IMR-90 (cell line): ENCODE measurements at regions not wholly inside any gene's neighbourhood (a gene's known extent, or its start where the extent isn't known, plus 50 kb on each side); places are given as distances from the start of the nearest gene placed in this dataset.

Source experiments
- ATAC-seq: fragments of 200-7000 bp; cut with Tn5 transposase; 2 replicates; pipeline ENCODE4 v1.9.1; 2020; ENCODE audit warnings: low read depth, mild to moderate bottlenecking, moderate library complexity
- BruUV-seq: library from RNA; stranded (reverse); fragments of 400-500 nt; replicated peaks from 2 replicates; lab custom pipeline; 2021; lab: Mats Ljungman, UMichigan
- CTCF ChIA-PET: fragments of 300-600 bp; formaldehyde crosslinking; extraction: SDS; loops from one replicate; lab custom pipeline; 2021; ENCODE audit warnings: antibody characterized with exemption; lab: Yijun Ruan, JAX
- POLR2A ChIA-PET: fragments of 300-600 bp; sonication (Branson Sonifier 250); formaldehyde crosslinking; loops from one replicate; lab custom pipeline; 2022; ENCODE audit warnings: antibody characterized with exemption; ENCODE audit not compliant: unreplicated experiment; lab: Charles Lee
- DNase-seq: peaks from one replicate; pipeline ENCODE4 v3.0.0; 2013
- H2AFZ ChIP-seq: replicated peaks from 2 replicates; pipeline ENCODE3; 2013; ENCODE audit warnings: low read length, mild to moderate bottlenecking; ENCODE audit not compliant: poor library complexity
- H2AK5ac ChIP-seq: 2 replicates; pipeline ENCODE4 v1.6.1; 2013; ENCODE audit warnings: low read depth, low read length, inconsistent platforms
- H2AK9ac ChIP-seq: replicated peaks from 2 replicates; pipeline ENCODE3; 2013; ENCODE audit warnings: mild to moderate bottlenecking, low read depth, low read length, moderate library complexity; ENCODE audit not compliant: poor library complexity
- H2BK120ac ChIP-seq: 2 replicates; pipeline ENCODE4 v1.6.1; 2013; ENCODE audit warnings: low read depth, low read length, inconsistent platforms
- H2BK15ac ChIP-seq: 3 replicates; pipeline ENCODE4 v1.6.1; 2013; ENCODE audit warnings: low read depth, low read length, inconsistent platforms
- H2BK20ac ChIP-seq: 2 replicates; pipeline ENCODE4 v1.6.1; 2013; ENCODE audit warnings: low read depth, mild to moderate bottlenecking, inconsistent platforms, low read length, moderate library complexity
- H2BK5ac ChIP-seq: 2 replicates; pipeline ENCODE4 v1.6.1; 2013; ENCODE audit warnings: mild to moderate bottlenecking, low read depth, low read length, inconsistent platforms; ENCODE audit not compliant: poor library complexity, severe bottlenecking
- H3K14ac ChIP-seq: replicated peaks from 2 replicates; pipeline ENCODE4 v1.6.1; 2013; ENCODE audit warnings: low read depth, low read length, inconsistent platforms
- H3K18ac ChIP-seq: 2 replicates; pipeline ENCODE4 v1.6.1; 2013; ENCODE audit warnings: low read depth, low read length, control low read depth
- H3K23ac ChIP-seq: 2 replicates; pipeline ENCODE4 v1.6.1; 2013; ENCODE audit warnings: low read depth, low read length, inconsistent platforms
- H3K27ac ChIP-seq: 2 replicates; pipeline ENCODE4 v1.5.1; 2013; ENCODE audit warnings: mild to moderate bottlenecking, control low read depth, low read length; ENCODE audit not compliant: insufficient read depth
- H3K27me3 ChIP-seq: 2 replicates; pipeline ENCODE4 v1.6.1; 2013; ENCODE audit warnings: low read length; ENCODE audit not compliant: control insufficient read depth, insufficient read depth
- H3K36me3 ChIP-seq: 2 replicates; pipeline ENCODE4 v1.6.1; 2013; ENCODE audit warnings: low read length, mixed read lengths; ENCODE audit not compliant: control insufficient read depth, insufficient read depth
- H3K4ac ChIP-seq: 2 replicates; pipeline ENCODE4 v1.6.1; 2013; ENCODE audit warnings: low read depth, low read length, inconsistent platforms
- H3K4me1 ChIP-seq: 2 replicates; pipeline ENCODE4 v1.6.1; 2013; ENCODE audit warnings: low read length, mixed read lengths; ENCODE audit not compliant: control insufficient read depth, insufficient read depth
- H3K4me2 ChIP-seq: 2 replicates; pipeline ENCODE4 v1.6.1; 2013; ENCODE audit warnings: low read depth, mild to moderate bottlenecking, control low read depth, low read length, moderate library complexity
- H3K4me3 ChIP-seq: 2 replicates; pipeline ENCODE4 v1.5.1; 2013; ENCODE audit warnings: low read depth, mild to moderate bottlenecking, control low read depth, low read length, moderate library complexity; ENCODE audit not compliant: insufficient read depth
- H3K56ac ChIP-seq: 2 replicates; pipeline ENCODE4 v1.6.1; 2013; ENCODE audit warnings: low read length, inconsistent platforms; ENCODE audit not compliant: insufficient read depth; ENCODE audit errors: extremely low read depth
- H3K79me1 ChIP-seq, 2 experiments: 2 replicates each; pipeline ENCODE4 v1.6.1; 2013; ENCODE audit warnings: low read length in 2 of 2, inconsistent platforms in 1 of 2, low read depth in 1 of 2
- H3K9ac ChIP-seq: 2 replicates; pipeline ENCODE4 v1.6.1; 2013; ENCODE audit warnings: low read depth, low read length, control low read depth
- H3K9me1 ChIP-seq: 2 replicates; pipeline ENCODE4 v1.6.1; 2013; ENCODE audit warnings: low read length, inconsistent platforms; ENCODE audit not compliant: insufficient read depth
- H3K9me3 ChIP-seq: 2 replicates; pipeline ENCODE4 v1.6.1; 2013; ENCODE audit warnings: low read length; ENCODE audit not compliant: control insufficient read depth, insufficient read depth
- H4K20me1 ChIP-seq: 2 replicates; pipeline ENCODE4 v1.6.1; 2013; ENCODE audit warnings: low read length, inconsistent platforms; ENCODE audit not compliant: insufficient read depth
- H4K5ac ChIP-seq: 2 replicates; pipeline ENCODE4 v1.6.1; 2013; ENCODE audit warnings: mild to moderate bottlenecking, low read depth, low read length, control low read depth
- H4K8ac ChIP-seq, 2 experiments: 2 replicates each; pipeline ENCODE4 v1.6.1; 2013; ENCODE audit warnings: low read depth in 2 of 2, low read length in 2 of 2, control low read depth in 1 of 2, inconsistent platforms in 1 of 2
- H4K91ac ChIP-seq: 2 replicates; pipeline ENCODE4 v1.6.1; 2013; ENCODE audit warnings: low read depth, low read length, inconsistent platforms; ENCODE audit not compliant: insufficient read depth
- BHLHE40 ChIP-seq: fragments of 150-350 bp; IDR thresholded peaks from 2 replicates; pipeline ENCODE4 v1.6.1; 2016; ENCODE audit warnings: mild to moderate bottlenecking, low read depth, low read length
- CEBPB ChIP-seq: IDR thresholded peaks from 2 replicates; pipeline ENCODE4 v1.6.1; 2012; ENCODE audit warnings: low read depth, low read length, improper control_type of control experiment
- CHD1 ChIP-seq: IDR thresholded peaks from 2 replicates; pipeline ENCODE4 v1.6.1; 2012; ENCODE audit warnings: low read depth, low read length, improper control_type of control experiment
- CTCF ChIP-seq: conservative IDR thresholded peaks from 2 replicates; pipeline ENCODE4 v1.5.1; 2012; ENCODE audit warnings: mild to moderate bottlenecking, low read depth, low read length, improper control_type of control experiment
- FOS ChIP-seq: fragments of 150-350 bp; IDR thresholded peaks from 2 replicates; pipeline ENCODE4 v1.6.1; 2016; ENCODE audit warnings: low read depth, low read length
- MAFK ChIP-seq: IDR thresholded peaks from 2 replicates; pipeline ENCODE4 v1.6.1; 2012; ENCODE audit warnings: low read depth, low read length, improper control_type of control experiment
- MAZ ChIP-seq: IDR thresholded peaks from 2 replicates; pipeline ENCODE4 v1.6.1; 2012; ENCODE audit warnings: low read depth, mild to moderate bottlenecking, low read length, improper control_type of control experiment, moderate library complexity, borderline replicate concordance
- MXI1 ChIP-seq: IDR thresholded peaks from 2 replicates; pipeline ENCODE4 v1.6.1; 2012; ENCODE audit warnings: low read depth, mild to moderate bottlenecking, low read length, moderate library complexity, borderline replicate concordance
- NFE2L2 ChIP-seq: fragments of 150-350 bp; IDR thresholded peaks from 2 replicates; pipeline ENCODE4 v1.6.1; 2016; ENCODE audit warnings: low read depth, mild to moderate bottlenecking, low read length
- POLR2A ChIP-seq: IDR thresholded peaks from 2 replicates; pipeline ENCODE4 v1.6.1; 2012; ENCODE audit warnings: mild to moderate bottlenecking, low read depth, low read length
- RAD21 ChIP-seq: IDR thresholded peaks from 2 replicates; pipeline ENCODE4 v1.6.1; 2012; ENCODE audit warnings: low read length, improper control_type of control experiment
- RCOR1 ChIP-seq: IDR thresholded peaks from 2 replicates; pipeline ENCODE4 v1.6.1; 2012; ENCODE audit warnings: mild to moderate bottlenecking, low read length, improper control_type of control experiment; ENCODE audit not compliant: insufficient replicate concordance
- SMC3 ChIP-seq: fragments of 150-350 bp; IDR thresholded peaks from 2 replicates; pipeline ENCODE4 v1.6.1; 2016; ENCODE audit warnings: low read depth, mild to moderate bottlenecking, antibody characterized with exemption, low read length, moderate library complexity
- USF2 ChIP-seq: fragments of 150-350 bp; IDR thresholded peaks from 2 replicates; pipeline ENCODE4 v1.6.1; 2017; ENCODE audit warnings: mild to moderate bottlenecking, antibody characterized with exemption, low read length, low read depth
- WGBS, 2 experiments: methylation state at CpG; one replicate each; pipeline versions ENCODE4 v1.1.5 to v1.1.7; 2013; ENCODE audit warnings: missing lambda C conversion rate in 2 of 2; ENCODE audit not compliant: insufficient read length in 1 of 2; ENCODE audit errors: extremely low coverage in 2 of 2; 5-methylcytosine and 5-hydroxymethylcytosine counted together
- dilution Hi-C: fragments of 300-500 bp; cut with HindIII; formaldehyde crosslinking; loops from one replicate; pipeline ENCODE4 v1.14.3; 2018; ENCODE audit warnings: low sequenced_read_pairs; ENCODE audit not compliant: unreplicated experiment
- in situ Hi-C: fragments of 300-500 bp; cut with MboI; formaldehyde crosslinking; loops from 3 replicates; pipeline ENCODE4 v1.14.3; 2019; ENCODE audit warnings: low sequenced_read_pairs, inconsistent platforms, mixed read lengths
- intact Hi-C: fragments of 100-400 bp; cut with micrococcal nuclease; formaldehyde crosslinking; loops from 2 replicates; pipeline ENCODE4 v1.10.0; 2022

- no peak overlapping the region for H3K4me3 ChIP-seq
- H3K18ac ChIP-seq: no peak overlapping the region
- no peak for TF ChIP-seq USF2
- TF ChIP-seq FOS: no peak
- no peak for TF ChIP-seq CTCF
- no peak for TF ChIP-seq CEBPB
- TF ChIP-seq RAD21: no peak
- no peak for TF ChIP-seq BHLHE40
- TF ChIP-seq MXI1: no peak
- no peak for TF ChIP-seq POLR2A
- TF ChIP-seq SMC3: no peak
- TF ChIP-seq CHD1: no peak
- TF ChIP-seq MAZ: no peak
- TF ChIP-seq NFE2L2: no peak
- no peak for TF ChIP-seq RCOR1
- no peak for TF ChIP-seq MAFK
- no peak overlapping the region for H2AK5ac ChIP-seq
- no peaks in the 10 kb centered on the region for H3K4me1 ChIP-seq
- no peaks in the 10 kb centered on the region for H3K27me3 ChIP-seq
- CTCF ChIA-PET: no interaction called here
- no peak overlapping the region for H3K9ac ChIP-seq
- no peak overlapping the region for H3K4me2 ChIP-seq
- no peak overlapping the region for H3K27ac ChIP-seq
- H4K8ac ChIP-seq: no peak overlapping the region
- no peaks in the 10 kb centered on the region for H3K9me1 ChIP-seq
- ATAC-seq (no peak), DNase-seq (no peak)
- no peak overlapping the region for H2AK9ac ChIP-seq
- H3K14ac ChIP-seq: no peak overlapping the region
- POLR2A ChIA-PET: no interaction called here
- H4K91ac ChIP-seq: no peak overlapping the region
- peaks cover 57% of the 10 kb centered on the region for H3K9me3 ChIP-seq
- no peaks in the 10 kb centered on the region for H3K79me1 ChIP-seq
- intact Hi-C loops: no loop called here
- no peaks in the 10 kb centered on the region for H3K36me3 ChIP-seq
- H3K23ac ChIP-seq: no peak overlapping the region
- WGBS, 2 experiments: no CpG with 5 or more reads among the region's 3 CpGs
- no TSS peak for BruUV-seq
- no peak overlapping the region for H2BK15ac ChIP-seq
- no peaks in the 10 kb centered on the region for H4K20me1 ChIP-seq
- dilution Hi-C loops: no loop called here
- in situ Hi-C loops: no loop called here
- no peak overlapping the region for H2BK120ac ChIP-seq
- H4K5ac ChIP-seq: no peak overlapping the region
- H2BK20ac ChIP-seq: no peak overlapping the region
- H3K56ac ChIP-seq: no peak overlapping the region
- no peak overlapping the region for H2BK5ac ChIP-seq
- H2AFZ ChIP-seq: no peak overlapping the region
- no peak overlapping the region for H3K4ac ChIP-seq
Observed at GRCh38 chr18:78641689-78642231, 337.9 kb upstream of the SALL3 start.
